HG02943 (cell line): ENCODE measurements at regions not wholly inside any gene's neighbourhood (a gene's known extent, or its start where the extent isn't known, plus 50 kb on each side); places are given as distances from the start of the nearest gene placed in this dataset.

ENCODE experiments used
- ATAC-seq: cut with Tn5 transposase; IDR thresholded peaks from one replicate; pipeline ENCODE4 v1.9.1; 2021; ENCODE audit warnings: mild to moderate bottlenecking, low read depth, moderate library complexity; ENCODE audit not compliant: unreplicated experiment

GRCh38 chr2:116645155-116645554, 1169.3 kb upstream of the DDX18 start:
- ATAC-seq = no peak

GRCh38 chr2:116668691-116669090, 1145.8 kb upstream of the DDX18 start:
- ATAC-seq = no peak

- no peak for ATAC-seq
Measured at GRCh38 chr2:116669782-116670181, 1144.7 kb upstream of the DDX18 start.

- no peak for ATAC-seq
Measured at GRCh38 chr2:116674188-116674587, 1140.3 kb upstream of the DDX18 start.

- ATAC-seq = no peak
Measured at GRCh38 chr2:116676776-116677175, 1137.7 kb upstream of the DDX18 start.

- no peak for ATAC-seq
Measured at GRCh38 chr2:116680256-116680936, 1134.1 kb upstream of the DDX18 start.

GRCh38 chr2:116687371-116687770, 1127.1 kb upstream of the DDX18 start:
- ATAC-seq = no peak

GRCh38 chr2:116692988-116693387, 1121.5 kb upstream of the DDX18 start:
- no peak for ATAC-seq

GRCh38 chr2:116696223-116696622, 1118.3 kb upstream of the DDX18 start:
- no peak for ATAC-seq

GRCh38 chr2:116696903-116697302, 1117.6 kb upstream of the DDX18 start:
- ATAC-seq = no peak

- no peak for ATAC-seq
Measured at GRCh38 chr2:116706396-116706795, 1108.1 kb upstream of the DDX18 start.

- no peak for ATAC-seq
Measured at GRCh38 chr2:116716038-116716437, 1098.5 kb upstream of the DDX18 start.

- no peak for ATAC-seq
Measured at GRCh38 chr2:116716444-116716843, 1098.0 kb upstream of the DDX18 start.

- ATAC-seq = no peak
Measured at GRCh38 chr2:116717832-116718231, 1096.7 kb upstream of the DDX18 start.

GRCh38 chr2:116718451-116718850, 1096.0 kb upstream of the DDX18 start:
- ATAC-seq = no peak

- ATAC-seq = no peak
Measured at GRCh38 chr2:116719836-116720235, 1094.7 kb upstream of the DDX18 start.

GRCh38 chr2:116724550-116724949, 1089.9 kb upstream of the DDX18 start:
- ATAC-seq = no peak

- no peak for ATAC-seq
Measured at GRCh38 chr2:116732322-116732721, 1082.2 kb upstream of the DDX18 start.

- ATAC-seq = no peak
Measured at GRCh38 chr2:116733699-116734098, 1080.8 kb upstream of the DDX18 start.

- ATAC-seq = no peak
Measured at GRCh38 chr2:116737951-116738350, 1076.5 kb upstream of the DDX18 start.

GRCh38 chr2:116747103-116747502, 1067.4 kb upstream of the DDX18 start:
- no peak for ATAC-seq

- no peak for ATAC-seq
Measured at GRCh38 chr2:116749994-116750393, 1064.5 kb upstream of the DDX18 start.
